ENCODE measurements at regions not wholly inside any gene's neighbourhood (a gene's known extent, or its start where the extent isn't known, plus 50 kb on each side); places are given as distances from the start of the nearest gene placed in this dataset.
"Not testable (repeated sequence)": the region's sequence is repeated elsewhere in the genome, so short reads cannot be mapped to it uniquely, and the experiment has no call there.

DNA sequence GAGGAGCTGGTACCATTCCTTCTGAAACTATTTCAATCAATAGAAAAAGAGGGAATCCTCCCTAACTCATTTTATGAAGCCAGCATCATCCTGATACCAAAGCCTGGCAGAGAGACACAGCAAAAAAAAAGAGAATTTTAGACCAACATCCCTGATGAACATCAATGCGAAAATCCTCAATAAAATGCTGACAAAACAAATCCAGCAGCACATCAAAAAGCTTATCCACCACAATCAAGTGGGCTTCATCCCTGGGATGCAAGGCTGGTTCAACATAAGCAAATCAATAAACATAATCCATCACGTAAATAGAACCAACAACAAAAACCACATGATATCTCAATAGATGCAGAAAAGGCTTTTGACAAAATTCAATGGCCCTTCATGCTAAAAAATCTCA is 216.0 kb upstream of the GNAI1 start:
- not testable (repeated sequence) for TF ChIP-seq CTCF, EZH2 (IDR thresholded peaks at IDR 0.05)

Data from neural progenitor cell (in vitro differentiated cells).